Medulla oblongata (tissue), 1 donor: ENCODE measurements at regions not wholly inside any gene's neighbourhood (a gene's known extent, or its start where the extent isn't known, plus 50 kb on each side); places are given as distances from the start of the nearest gene placed in this dataset.

Source experiments
- DNase-seq: peaks from one replicate; pipeline ENCODE4 v3.0.0-alpha.2; 2015; ENCODE audit errors: extremely low spot score

DNA sequence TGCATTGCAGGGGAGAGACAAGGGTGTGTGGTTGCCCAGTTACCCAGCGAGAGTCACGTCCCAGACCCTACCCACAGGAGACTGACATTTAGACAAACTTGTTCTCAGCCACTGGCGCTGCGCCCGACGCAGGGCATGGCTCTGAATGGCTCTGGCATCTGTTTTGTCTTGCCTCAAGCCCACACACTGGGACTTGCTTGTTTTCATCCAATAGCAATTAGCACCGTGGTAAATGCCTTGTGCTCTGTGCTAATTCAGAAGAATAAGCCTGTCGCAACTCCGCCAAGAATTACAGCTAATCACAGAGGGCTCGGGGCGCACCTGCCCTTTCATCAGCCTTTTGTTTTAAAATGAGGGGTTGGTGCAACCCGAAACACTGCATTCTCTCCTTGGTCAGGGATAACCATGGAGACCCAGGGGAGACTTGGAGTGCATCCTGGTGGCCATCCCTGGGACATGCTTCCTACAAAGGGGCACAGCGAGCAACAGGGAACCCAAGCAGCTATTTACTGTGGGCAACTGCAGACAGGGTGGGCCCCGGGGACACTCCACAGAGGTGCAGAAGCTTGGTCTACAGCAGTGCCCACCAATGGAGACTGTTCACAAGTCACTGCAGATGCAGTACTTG, 220.6 kb upstream of the ZFHX3 start:
- peak; percentile 32 for DNase-seq

DNA sequence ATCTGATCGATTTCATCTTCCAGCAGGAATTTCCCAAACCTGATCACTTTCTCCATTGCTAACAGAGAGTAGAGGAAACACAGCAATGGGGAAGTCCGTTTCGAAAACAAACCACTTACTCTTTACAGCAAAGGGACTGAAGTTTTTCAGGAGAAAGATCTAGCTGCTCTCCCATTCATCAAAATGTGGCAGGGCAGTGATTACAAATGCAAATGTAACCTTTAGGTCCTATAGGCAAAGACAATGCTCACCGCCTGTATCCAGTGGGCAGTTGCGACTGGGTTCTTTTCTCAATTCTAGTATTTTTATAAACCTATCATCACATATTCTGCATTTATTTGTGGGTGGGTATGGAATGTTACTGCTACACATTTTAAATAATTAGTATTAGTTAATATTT, 218.0 kb upstream of the ZFHX3 start:
- DNase-seq: no peak

DNA sequence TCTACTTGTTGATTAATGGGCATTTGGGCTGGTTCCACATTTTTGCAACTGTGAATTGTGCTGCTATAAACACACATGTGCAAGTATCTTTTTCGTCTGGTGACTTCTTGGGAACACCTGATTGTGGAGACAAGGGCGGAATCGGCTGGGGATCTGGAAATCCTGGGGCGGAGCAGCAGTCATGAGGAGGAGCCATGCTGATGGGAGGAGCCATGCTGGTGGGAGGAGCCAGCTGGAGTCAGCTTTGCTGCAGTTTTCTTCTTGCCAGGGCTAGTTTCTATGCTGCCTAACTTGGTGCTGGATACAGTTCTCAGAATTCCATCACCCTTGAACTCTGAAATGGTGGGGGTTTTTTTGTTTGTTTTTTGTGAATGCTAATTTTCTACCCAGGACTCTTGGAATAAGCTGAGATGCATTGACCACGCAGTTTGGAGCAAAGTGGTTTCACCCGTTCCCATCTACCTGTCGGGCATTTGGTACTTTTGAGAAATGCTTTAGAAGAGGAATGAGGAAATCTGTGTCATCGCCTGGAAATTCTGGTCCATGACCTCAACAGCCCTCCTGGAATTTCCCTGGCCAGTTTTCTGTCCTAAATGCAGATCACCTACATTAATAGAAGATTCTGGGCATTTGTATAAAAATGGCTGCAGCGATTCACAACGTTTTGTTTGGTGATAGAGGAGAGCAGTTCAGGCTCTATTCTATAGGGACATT, 217.4 kb upstream of the ZFHX3 start:
- DNase-seq: no peak

DNA sequence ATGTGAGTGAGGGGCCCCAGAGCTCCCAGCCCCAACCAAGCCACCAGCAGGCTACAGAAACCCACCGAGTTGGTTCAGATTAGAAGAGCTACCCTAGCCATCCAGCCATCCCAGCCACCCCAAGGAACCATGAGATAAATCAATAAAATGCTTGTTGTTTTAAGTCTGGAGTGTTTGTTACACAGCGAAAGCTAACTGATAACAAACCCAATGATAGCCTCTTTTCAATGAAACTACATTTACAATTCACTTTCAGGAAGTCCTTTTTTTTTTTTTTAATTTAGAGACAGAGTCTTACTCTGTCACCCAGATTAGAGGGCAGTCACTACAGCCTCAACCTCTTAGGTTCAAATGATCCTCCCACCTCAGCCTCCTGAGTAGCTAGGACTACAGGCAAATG, 215.0 kb upstream of the ZFHX3 start:
- no peak for DNase-seq

DNA sequence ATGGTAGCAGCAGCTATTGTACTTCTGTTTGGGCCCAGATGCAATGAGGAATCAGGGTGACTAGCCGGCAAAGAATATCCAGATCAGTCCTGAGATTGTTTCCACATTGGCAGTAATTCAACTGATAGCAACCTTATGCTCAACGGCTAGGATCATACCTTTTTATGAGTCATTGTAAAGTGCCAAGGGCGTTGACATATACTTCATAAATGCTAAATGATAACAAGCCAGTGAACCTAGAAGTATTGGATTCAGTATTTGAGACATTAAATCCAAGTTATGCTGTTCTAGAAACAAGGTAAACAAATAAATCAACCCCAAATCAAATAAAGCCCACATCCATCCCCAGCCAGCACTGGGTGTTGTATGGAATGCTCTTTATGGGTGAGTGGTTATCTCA, 207.1 kb upstream of the ZFHX3 start:
- no peak for DNase-seq

DNA sequence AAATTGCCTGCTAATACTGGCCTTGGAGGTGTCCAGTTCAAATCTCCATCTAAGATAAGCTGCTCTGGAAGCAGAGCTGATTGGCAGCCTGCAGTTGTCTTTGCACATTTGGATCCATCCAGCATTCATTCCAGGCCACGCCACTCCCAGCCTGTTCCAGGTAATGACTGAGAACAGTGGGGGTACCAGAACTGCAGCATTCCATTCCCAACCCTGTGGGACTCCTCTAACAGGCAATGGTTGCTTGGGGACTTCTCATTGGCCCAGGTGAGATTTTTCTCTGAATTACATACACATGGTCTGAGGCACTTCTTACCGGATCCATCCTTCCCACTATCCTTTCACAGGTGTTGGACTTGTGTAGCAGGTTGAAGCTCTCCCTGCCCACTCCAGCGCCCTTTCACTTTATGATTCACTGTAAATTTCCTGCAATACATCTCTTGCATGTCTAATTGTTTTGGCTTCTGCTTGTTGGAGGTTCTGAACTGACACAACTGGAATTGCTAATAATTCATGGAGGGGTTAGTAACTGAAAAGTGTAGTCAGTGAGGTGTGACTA, 206.1 kb upstream of the ZFHX3 start:
- no peak for DNase-seq

DNA sequence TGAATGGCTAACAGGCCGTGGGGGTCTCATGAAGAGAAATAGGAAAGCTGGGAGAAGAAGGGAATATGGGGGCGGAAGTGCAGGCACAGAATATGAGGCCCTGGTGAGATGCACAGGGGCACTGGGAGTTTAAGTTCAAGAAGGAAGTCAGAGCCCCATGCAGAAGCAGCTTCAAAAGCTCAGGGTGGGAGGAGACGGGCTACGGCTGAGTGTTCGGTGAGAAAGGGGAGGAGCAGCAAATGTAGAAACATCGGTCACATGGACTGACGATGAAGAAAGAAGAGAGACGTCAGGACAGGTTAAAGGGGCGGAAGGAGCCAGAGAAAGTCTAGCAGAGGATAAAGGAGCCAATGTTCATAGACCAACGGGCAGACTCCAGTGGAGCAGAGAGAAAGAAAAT, 204.5 kb upstream of the ZFHX3 start:
- no peak for DNase-seq

DNA sequence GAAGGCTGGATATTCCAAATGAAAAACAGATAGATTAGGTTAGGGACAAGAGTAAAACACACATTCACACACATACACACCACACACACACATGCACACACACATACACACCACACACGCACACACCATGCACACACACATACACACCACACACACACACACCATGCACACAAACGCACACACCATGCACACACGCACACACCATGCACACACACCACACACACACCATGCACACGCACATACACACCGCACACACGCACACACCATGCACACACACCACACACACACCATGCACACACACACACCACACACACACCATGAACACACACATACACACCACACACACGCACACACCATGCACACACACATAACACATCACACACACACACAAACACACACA, 203.7 kb upstream of the ZFHX3 start:
- DNase-seq: no peak

DNA sequence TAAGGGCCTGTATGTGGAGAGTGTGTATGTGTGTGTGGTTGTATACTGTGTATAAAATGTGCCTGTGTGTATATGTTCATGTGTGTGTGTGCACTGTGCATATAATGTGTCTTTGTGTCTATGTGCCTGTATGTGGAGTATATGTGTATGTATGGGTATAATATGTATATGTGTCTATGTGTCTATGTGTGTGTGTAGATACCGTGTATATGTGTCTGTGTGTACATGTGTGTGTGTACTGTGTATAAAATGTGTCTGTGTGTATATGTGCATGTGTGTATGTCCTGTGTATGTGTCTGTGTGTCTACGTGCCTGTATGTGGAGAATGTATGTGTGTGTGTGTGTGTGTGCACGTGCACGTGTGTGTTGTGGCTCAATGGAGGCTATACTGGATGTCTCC, 200.4 kb upstream of the ZFHX3 start:
- DNase-seq: no peak

DNA sequence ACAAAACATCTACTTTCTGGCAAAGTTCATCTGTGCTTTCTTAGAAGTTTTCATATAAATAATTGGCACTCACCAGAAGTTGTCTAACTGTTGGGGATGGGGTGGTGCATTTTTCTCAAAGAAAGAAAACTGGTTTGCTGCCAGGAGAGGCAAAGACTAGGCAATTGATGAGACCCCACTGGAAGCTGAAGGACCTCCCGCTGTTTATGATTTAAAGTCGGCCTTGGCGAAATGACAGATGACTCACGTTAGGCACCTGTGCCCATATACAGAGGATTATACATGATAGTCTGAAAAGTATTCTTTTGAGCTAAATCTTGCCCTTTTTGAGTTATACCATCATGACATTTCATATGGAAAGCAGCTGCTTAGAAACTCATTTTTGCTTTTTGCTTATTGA, 193.0 kb upstream of the ZFHX3 start:
- DNase-seq: no peak

DNA sequence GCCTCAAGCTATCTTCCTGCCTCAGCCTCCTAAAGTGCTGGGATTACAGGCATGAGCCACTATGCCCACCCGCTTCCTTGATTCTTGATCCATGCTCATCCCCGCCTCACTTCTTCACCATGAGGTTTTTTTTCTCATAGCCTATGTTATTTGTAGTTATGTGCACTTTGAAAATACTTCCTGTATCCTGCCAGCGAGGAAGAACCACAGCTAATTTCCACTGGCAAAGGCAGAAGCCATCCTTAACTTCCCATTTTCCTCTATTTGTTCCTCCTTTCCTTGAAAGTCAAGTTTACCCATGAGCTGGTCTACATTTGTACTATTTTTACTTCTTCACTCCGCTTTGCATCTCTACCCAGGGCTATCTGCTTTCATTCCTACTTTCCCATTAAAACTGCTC, 189.7 kb upstream of the ZFHX3 start:
- DNase-seq: no peak

DNA sequence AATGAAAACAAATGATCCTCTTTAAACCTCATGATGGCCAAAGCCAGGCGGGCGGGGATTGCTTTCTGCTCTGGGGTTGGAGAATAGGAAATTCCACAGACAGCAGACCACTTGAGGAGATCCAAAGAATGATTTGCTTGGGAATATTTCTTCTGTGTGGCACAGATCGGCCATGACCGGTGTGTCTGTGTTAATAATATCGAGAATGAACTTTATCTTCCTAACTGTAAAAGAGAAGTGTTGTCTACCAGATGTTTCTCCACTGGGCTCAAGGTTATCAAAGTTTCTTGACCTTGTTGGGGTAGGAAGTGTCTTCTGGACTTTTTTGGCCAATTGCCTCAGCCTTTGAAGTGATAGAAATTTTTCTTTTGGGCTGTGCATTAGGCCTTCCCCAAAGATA, 186.6 kb upstream of the ZFHX3 start:
- DNase-seq: no peak

DNA sequence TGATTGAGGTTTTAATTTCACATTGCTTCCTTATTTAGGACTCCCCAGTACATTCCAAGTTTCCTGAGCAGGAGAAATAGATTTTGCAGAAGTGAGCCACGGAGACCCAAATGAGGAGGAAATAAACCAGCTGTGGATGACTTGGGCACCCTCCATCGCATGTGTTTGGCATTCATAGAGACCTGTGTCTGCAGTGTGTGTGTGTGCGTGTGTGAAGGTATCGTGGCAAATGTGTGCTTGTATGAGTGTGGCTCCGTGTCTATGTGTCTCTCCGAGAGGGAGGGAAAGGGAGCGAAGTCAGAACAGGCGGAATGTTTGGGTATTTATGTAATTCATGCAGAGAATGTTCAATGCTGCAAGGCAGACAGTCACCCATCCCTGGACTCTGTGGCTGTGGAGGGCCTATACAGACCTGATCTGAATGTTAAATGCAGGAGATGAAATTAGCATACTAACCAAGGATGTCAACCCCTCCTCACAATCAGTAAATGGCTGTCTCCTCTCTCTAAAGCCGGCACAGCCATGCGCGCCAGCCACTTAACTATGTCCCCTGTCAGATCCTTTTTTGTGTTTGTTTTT, 186.0 kb upstream of the ZFHX3 start:
- peak; percentile 5 for DNase-seq

DNA sequence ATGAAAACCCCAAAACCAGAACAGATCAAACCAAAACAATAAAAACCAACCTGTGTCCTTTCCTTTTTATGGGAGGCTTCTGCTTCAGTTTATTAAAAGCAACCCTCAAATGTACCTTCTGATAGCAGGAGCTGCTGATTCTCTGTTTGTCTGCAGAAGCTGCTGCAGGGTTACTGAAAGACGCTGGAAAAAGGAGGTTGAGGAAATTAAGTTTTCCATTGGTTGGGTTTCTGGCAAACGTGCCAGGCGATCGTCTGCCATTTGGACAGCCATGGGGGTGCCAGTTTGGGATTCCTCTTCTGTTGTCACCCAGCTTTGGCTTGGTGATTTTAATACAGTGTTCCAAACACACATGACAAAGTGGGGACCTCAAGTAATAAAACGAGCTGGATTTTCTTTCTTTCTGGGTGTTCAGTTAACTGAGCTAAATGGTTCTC, 185.4 kb upstream of the ZFHX3 start:
- DNase-seq: peak; percentile 7

DNA sequence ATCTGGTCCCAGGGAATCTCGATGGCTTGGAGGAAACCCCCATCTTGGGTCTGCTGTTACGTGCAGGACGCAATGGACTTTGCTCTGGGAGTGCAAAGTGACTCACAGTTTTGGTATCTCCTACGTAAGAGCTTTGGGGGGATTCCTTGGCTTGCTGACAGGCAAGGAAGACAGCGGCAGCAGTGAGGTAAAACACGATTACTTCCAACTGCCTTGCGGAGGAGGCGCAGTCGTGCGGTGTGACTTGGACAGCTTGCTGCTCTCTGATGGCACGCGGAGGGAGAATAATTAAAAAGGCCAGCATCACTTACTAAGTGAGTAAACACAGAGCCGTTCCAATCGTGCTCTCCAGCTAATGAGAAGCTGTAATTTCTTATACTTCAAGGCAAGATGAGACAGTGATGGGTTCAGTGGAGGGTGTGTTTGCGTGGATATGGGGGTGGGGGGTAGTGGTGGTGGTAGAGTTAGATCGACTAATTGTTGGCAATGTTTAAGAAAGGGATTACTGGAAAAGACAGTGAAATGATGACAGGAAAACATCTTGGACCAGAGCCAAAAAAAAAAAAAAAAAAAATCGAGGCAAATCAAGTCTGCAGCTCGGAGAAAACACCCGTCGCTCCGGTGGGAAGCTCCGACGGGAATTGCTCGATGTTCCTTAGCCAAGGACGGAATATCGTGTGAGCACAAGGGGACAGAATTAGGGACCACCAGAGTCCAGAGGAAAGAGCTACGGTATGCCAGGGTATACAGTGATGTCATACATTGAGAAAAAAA, 184.8 kb upstream of the ZFHX3 start:
- DNase-seq: peak; percentile 6

DNA sequence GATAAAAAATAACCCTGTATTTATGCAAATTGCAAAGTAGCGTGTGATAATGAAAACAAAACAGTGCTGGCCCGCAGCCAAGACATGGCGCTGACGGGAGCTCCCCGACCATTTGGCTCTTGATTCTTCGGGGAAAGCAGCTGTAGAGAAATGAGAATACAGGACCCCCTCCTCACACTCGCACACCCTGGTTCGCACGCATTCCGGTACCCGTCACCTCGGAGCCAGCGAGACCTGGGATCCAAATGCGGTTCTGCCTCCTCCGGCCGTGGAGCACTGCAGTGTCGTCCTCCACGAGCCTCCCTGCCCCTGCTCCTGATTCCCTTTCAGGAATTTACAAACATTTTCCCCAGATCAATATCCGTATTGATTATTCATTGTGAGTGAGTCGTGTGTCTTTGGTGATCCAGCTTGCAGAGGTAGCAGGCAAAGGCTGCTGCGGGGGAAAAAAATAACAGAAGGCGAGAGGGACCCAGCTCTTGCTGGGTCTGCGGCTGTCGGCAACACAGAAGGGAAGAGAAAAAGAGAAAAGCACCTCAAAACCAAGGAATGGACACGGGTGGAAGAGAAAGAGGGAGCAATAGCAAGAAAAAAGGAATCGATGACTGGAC, 184.1 kb upstream of the ZFHX3 start:
- peak; percentile 40 for DNase-seq

DNA sequence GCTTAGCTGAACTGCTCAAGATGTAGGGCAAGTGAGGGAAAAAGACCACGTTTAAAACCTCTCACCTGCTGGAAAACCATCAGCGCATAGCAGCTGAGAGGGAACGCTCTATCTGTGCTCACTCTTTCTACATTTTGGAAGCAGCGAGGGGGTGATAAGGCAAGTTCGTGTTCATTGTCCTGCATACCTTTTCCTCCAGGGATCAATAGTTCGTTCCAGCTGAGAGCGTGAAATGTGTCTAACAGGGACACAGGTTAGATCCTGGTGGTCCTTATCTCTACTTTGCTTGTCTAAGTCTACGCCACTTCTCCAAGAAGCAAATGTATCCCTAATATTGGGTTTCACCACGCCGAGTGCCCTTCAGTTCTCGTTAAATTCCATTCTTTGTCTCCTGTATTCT, 183.5 kb upstream of the ZFHX3 start:
- no peak for DNase-seq

DNA sequence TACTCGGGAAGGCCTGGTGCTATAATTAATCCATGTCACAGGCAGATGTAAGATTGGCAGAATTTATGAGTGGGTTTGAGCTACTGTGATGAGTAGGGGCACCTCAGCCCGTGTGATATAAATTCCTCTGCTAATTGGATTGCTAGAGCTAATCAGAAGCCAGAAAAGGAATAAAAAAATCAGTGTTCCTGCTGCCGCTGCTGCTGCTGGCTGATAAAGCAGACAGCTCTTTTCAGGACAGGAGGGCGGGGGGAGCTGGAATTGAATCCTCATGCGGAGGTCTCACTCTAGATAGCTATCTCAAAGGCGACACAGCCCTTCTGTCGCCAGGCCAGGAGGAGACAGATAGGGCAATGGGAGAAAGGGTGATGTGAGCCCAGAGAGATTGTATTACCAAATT, 182.7 kb upstream of the ZFHX3 start:
- no peak for DNase-seq

DNA sequence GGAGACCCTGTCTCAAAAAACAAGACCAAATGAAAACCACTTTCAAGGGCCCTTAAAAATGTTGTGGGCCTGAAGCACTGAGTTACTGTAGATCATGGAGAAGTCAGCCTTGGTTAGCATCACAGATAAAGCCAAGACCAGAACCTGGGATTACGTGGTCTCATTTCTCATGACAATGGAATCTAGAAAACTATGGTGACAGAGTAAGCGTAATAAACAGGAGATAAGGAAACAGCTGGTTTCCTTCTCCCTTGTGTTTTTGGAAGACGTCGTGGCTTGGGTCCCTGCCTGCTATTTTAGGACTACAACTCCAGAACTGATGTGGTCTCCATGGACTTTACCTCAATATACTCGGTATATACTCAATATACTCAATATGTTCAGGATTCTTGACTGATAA, 180.7 kb upstream of the ZFHX3 start:
- DNase-seq: no peak

DNA sequence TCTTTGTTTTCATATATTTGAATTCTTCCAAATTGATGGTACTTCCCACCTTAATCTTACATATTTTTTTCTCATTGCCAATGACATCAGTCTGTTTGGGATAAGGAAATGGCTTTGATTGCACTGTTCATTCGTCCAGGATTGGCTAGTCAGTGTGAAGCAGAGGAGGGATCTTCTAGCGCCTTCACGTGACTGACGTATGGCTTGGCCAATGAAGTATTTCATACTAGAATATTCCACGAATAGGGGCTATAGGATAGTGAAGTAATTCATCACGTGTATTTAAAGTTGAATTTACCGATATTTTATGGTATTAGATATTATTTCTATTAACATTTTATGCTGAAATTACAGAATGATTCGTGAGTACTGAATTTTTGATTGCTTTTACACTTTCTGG, 178.7 kb upstream of the ZFHX3 start:
- no peak for DNase-seq

DNA sequence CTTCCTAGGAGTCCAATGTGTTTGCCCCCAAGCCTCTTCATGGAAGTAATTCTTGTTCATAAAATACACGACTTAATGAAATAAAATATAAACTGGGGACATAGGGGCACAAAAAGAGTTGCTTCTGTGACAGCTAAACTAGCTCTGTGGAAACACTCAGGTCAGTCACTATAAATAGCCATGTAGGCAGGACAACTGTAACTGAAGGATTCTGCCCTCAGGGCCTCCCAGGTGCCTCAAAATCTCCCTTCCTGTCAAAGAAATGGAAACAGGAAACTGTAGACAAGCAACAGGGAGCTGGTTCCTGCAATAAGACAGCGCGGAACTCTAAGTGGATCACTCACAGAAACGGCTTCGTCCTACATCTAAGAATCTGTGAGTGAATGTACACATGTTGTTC, 178.1 kb upstream of the ZFHX3 start:
- no peak for DNase-seq

DNA sequence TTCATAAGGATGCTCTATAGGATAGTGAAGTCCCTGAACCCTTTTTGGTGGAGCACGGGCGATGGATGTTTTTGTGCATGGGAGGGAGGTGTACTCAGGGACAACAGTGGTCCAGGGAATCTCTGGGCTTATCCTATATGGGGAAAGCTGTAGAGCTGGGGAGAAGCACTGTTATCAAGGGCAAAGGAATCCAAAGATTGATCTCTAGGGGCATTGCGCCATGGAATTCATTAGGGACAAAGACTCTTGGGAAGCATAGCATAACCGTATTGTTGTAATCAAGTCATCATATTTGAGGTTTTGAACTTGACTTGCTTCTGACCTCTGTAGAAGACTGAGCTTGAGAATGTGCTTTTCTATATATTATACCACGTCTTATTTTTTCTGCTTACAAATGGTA, 172.9 kb upstream of the ZFHX3 start:
- no peak for DNase-seq
